DND-41 (cell line): ENCODE measurements at regions not wholly inside any gene's neighbourhood (a gene's known extent, or its start where the extent isn't known, plus 50 kb on each side); places are given as distances from the start of the nearest gene placed in this dataset.

Experiments used
- ATAC-seq: fragments of 200-7000 bp; cut with Tn5 transposase; 3 replicates; pipeline ENCODE4 v1.9.1; 2021; ENCODE audit warnings: low read depth; ENCODE audit not compliant: insufficient read depth
- DNase-seq: peaks from one replicate; pipeline ENCODE4 v3.0.0-alpha.2; 2020
- H2AFZ ChIP-seq: 2 replicates; pipeline ENCODE4 v1.6.0; 2012; ENCODE audit warnings: low read depth, low read length
- H3K27ac ChIP-seq: 2 replicates; pipeline ENCODE4 v1.5.1; 2012; ENCODE audit warnings: low read length, inconsistent platforms
- H3K27me3 ChIP-seq: fragments of 200-600 bp; sonication (generic); 2 replicates; pipeline ENCODE4 v1.6.0; 2012; ENCODE audit warnings: low read length, mild to moderate bottlenecking, inconsistent platforms; ENCODE audit not compliant: insufficient read depth, poor library complexity
- H3K36me3 ChIP-seq: 2 replicates; pipeline ENCODE4 v1.5.1; 2012; ENCODE audit warnings: low read length, inconsistent platforms; ENCODE audit not compliant: insufficient read depth
- H3K4me1 ChIP-seq: 2 replicates; pipeline ENCODE4 v1.5.1; 2012; ENCODE audit warnings: mild to moderate bottlenecking, low read length; ENCODE audit not compliant: insufficient read depth
- H3K4me2 ChIP-seq: 2 replicates; pipeline ENCODE4 v1.6.0; 2012; ENCODE audit warnings: mild to moderate bottlenecking, moderate library complexity, low read length, inconsistent platforms; ENCODE audit not compliant: insufficient read depth
- H3K4me3 ChIP-seq, 2 experiments: fragments of 200-600 bp in 1 of 2; shearing (Covaris generic) in 1 of 2; 2 replicates each; pipeline ENCODE4 v1.5.1; 2012 to 2016; ENCODE audit warnings: inconsistent platforms in 2 of 2, low read length in 2 of 2, mild to moderate bottlenecking in 2 of 2, low read depth in 1 of 2, moderate library complexity in 1 of 2
- H3K79me2 ChIP-seq: 2 replicates; pipeline ENCODE4 v1.6.0; 2012; ENCODE audit warnings: low read length, inconsistent platforms; ENCODE audit not compliant: insufficient read depth
- H3K9ac ChIP-seq: 2 replicates; pipeline ENCODE4 v1.6.0; 2012; ENCODE audit warnings: low read depth, mild to moderate bottlenecking, inconsistent platforms, low read length, moderate library complexity
- H3K9me3 ChIP-seq: 2 replicates; pipeline ENCODE4 v1.5.1; 2012; ENCODE audit warnings: low read length, moderate library complexity, mild to moderate bottlenecking, inconsistent platforms; ENCODE audit not compliant: insufficient read depth, severe bottlenecking
- H4K20me1 ChIP-seq: 2 replicates; pipeline ENCODE4 v1.6.0; 2012; ENCODE audit warnings: low read length; ENCODE audit not compliant: insufficient read depth
- CTCF ChIP-seq: IDR thresholded peaks from 2 replicates; pipeline ENCODE4 v1.5.1; 2012; ENCODE audit warnings: borderline replicate concordance, low read length, moderate library complexity, mild to moderate bottlenecking; ENCODE audit not compliant: poor library complexity, severe bottlenecking; ENCODE audit errors: extremely low read depth
- EZH2 ChIP-seq: IDR thresholded peaks from 3 replicates; pipeline ENCODE4 v1.6.1; 2012; ENCODE audit warnings: borderline replicate concordance, low read depth, mild to moderate bottlenecking, moderate library complexity, low read length, inconsistent platforms; ENCODE audit not compliant: severe bottlenecking

- Histone ChIP-seq H3K4me1 (no peaks in the 10 kb centered on the region), H3K4me3 (no peak overlapping the region), H3K9me3 (no peaks in the 10 kb centered on the region), H4K20me1 (no peaks in the 10 kb centered on the region), H3K27me3 (no peaks in the 10 kb centered on the region), H3K79me2 (no peaks in the 10 kb centered on the region), H3K9ac (no peak overlapping the region), H3K36me3 (no peaks in the 10 kb centered on the region), H3K27ac (no peak overlapping the region), H2AFZ (no peak overlapping the region), H3K4me2 (no peak overlapping the region)
- DNase-seq (no peak), ATAC-seq (no peak)
- TF ChIP-seq CTCF (no peak), EZH2 (no peak)
These were observed 436.0 kb upstream of the CWC22 start for GRCh38 chr2:180442860-180443644.

- Histone ChIP-seq H3K9ac (no peak overlapping the region), H3K79me2 (no peaks in the 10 kb centered on the region), H3K9me3 (no peaks in the 10 kb centered on the region), H3K27me3 (no peaks in the 10 kb centered on the region), H3K27ac (no peak overlapping the region), H2AFZ (no peak overlapping the region), H3K4me3 (no peak overlapping the region), H3K36me3 (no peaks in the 10 kb centered on the region), H3K4me2 (no peak overlapping the region), H3K4me1 (no peaks in the 10 kb centered on the region), H4K20me1 (no peaks in the 10 kb centered on the region)
- TF ChIP-seq CTCF (no peak), EZH2 (no peak)
- no peak for ATAC-seq
- no peak for DNase-seq
These were observed 412.1 kb upstream of the CWC22 start for GRCh38 chr2:180419212-180419611.

GRCh38 chr2:180416627-180417026 is 409.5 kb upstream of the CWC22 start:
- Histone ChIP-seq H3K27ac (no peak overlapping the region), H3K4me1 (no peaks in the 10 kb centered on the region), H3K9me3 (no peaks in the 10 kb centered on the region), H2AFZ (no peak overlapping the region), H3K79me2 (no peaks in the 10 kb centered on the region), H3K4me2 (no peak overlapping the region), H4K20me1 (no peaks in the 10 kb centered on the region), H3K9ac (no peak overlapping the region), H3K27me3 (no peaks in the 10 kb centered on the region), H3K4me3 (no peak overlapping the region), H3K36me3 (no peaks in the 10 kb centered on the region)
- TF ChIP-seq EZH2: no peak
- TF ChIP-seq CTCF: no peak
- DNase-seq: no peak
- ATAC-seq: no peak
